Lower lobe of right lung (tissue), 2 donors: ENCODE measurements at regions not wholly inside any gene's neighbourhood (a gene's known extent, or its start where the extent isn't known, plus 50 kb on each side); places are given as distances from the start of the nearest gene placed in this dataset.

Experiments
- ATAC-seq, 2 donors: fragments of 200-7000 bp; cut with Tn5 transposase; one replicate each; pipeline ENCODE4 v1.9.1; 2020 to 2022; ENCODE audit warnings: mild to moderate bottlenecking in 2 of 2, moderate library complexity in 2 of 2
- DNase-seq: peaks from one replicate; pipeline ENCODE4 v3.0.0-alpha.2; 2020
- H3K27ac ChIP-seq: fragments of 200-600 bp; one replicate; pipeline ENCODE4 v1.8.0; 2022
- H3K27me3 ChIP-seq: fragments of 200-600 bp; one replicate; pipeline ENCODE4 v1.8.0; 2022; ENCODE audit warnings: low read depth
- H3K36me3 ChIP-seq: fragments of 200-600 bp; one replicate; pipeline ENCODE4 v1.8.0; 2022; ENCODE audit warnings: mild to moderate bottlenecking
- H3K4me1 ChIP-seq: fragments of 200-600 bp; one replicate; pipeline ENCODE4 v1.8.0; 2022
- H3K4me3 ChIP-seq: fragments of 200-600 bp; one replicate; pipeline ENCODE4 v1.8.0; 2022; ENCODE audit warnings: mild to moderate bottlenecking
- H3K9me3 ChIP-seq: fragments of 200-600 bp; one replicate; pipeline ENCODE4 v1.8.0; 2022
- CTCF ChIP-seq: fragments of 200-600 bp; IDR thresholded peaks from one replicate; pipeline ENCODE4 v1.8.0; 2022; ENCODE audit warnings: antibody characterized with exemption, mild to moderate bottlenecking
- intact Hi-C: fragments of 100-400 bp; cut with DNase I; formaldehyde crosslinking; loops from one replicate; pipeline ENCODE4 v1.11.0; 2022
- donor health status: DM: no; HTN: yes; CAD: no; lungs with severe emphysema.

GRCh38 chr13:80199067-80199466 lies 141.9 kb downstream of the SPRY2 start:
- no peak for ATAC-seq
- no peak for TF ChIP-seq CTCF
- no peaks in the 10 kb centered on the region for H3K27me3 ChIP-seq

GRCh38 chr13:80196756-80197155 lies 144.2 kb downstream of the SPRY2 start:
- ATAC-seq (no peak), DNase-seq (no peak)
- Histone ChIP-seq H3K36me3 (no peaks in the 10 kb centered on the region), H3K9me3 (no peaks in the 10 kb centered on the region), H3K27ac (no peak overlapping the region), H3K4me1 (no peaks in the 10 kb centered on the region), H3K27me3 (no peaks in the 10 kb centered on the region), H3K4me3 (no peak overlapping the region)
- TF ChIP-seq CTCF, result no peak
- intact Hi-C loops, result no loop called here

More at GRCh38 chr13:80199067-80199466, 141.9 kb downstream of the SPRY2 start:
- Histone ChIP-seq H3K27ac (no peak overlapping the region), H3K36me3 (no peaks in the 10 kb centered on the region), H3K9me3 (no peaks in the 10 kb centered on the region), H3K4me1 (no peaks in the 10 kb centered on the region), H3K4me3 (no peak overlapping the region)
- no peak for DNase-seq
- intact Hi-C loops, result no loop called here

GRCh38 chr13:80195649-80196048 lies 145.3 kb downstream of the SPRY2 start:
- no peak for TF ChIP-seq CTCF

GRCh38 chr13:80189889-80190597 lies 150.9 kb downstream of the SPRY2 start:
- H3K27me3 ChIP-seq, result no peaks in the 10 kb centered on the region
- H3K27ac ChIP-seq, result no peak overlapping the region
- no peak for ATAC-seq
- TF ChIP-seq CTCF, result no peak
- no peaks in the 10 kb centered on the region for H3K9me3 ChIP-seq
- H3K36me3 ChIP-seq, result no peaks in the 10 kb centered on the region
- no peak overlapping the region for H3K4me3 ChIP-seq
- H3K4me1 ChIP-seq, result no peaks in the 10 kb centered on the region
- intact Hi-C loops, result no loop called here
- no peak for DNase-seq

More at GRCh38 chr13:80195649-80196048, 145.3 kb downstream of the SPRY2 start:
- no peak overlapping the region for H3K27ac ChIP-seq
- no peaks in the 10 kb centered on the region for H3K9me3 ChIP-seq
- intact Hi-C loops, result no loop called here
- ATAC-seq, result no peak
- no peaks in the 10 kb centered on the region for H3K36me3 ChIP-seq
- H3K27me3 ChIP-seq, result no peaks in the 10 kb centered on the region
- H3K4me1 ChIP-seq, result no peaks in the 10 kb centered on the region
- H3K4me3 ChIP-seq, result no peak overlapping the region
- no peak for DNase-seq

- no peaks in the 10 kb centered on the region for H3K36me3 ChIP-seq
- ATAC-seq, result no peak
- no peak overlapping the region for H3K4me3 ChIP-seq
- no peak overlapping the region for H3K27ac ChIP-seq
- H3K9me3 ChIP-seq, result no peaks in the 10 kb centered on the region
- no peak for DNase-seq
- no peak for TF ChIP-seq CTCF
- no peaks in the 10 kb centered on the region for H3K4me1 ChIP-seq
- intact Hi-C loops, result no loop called here
- no peaks in the 10 kb centered on the region for H3K27me3 ChIP-seq
These were observed 160.1 kb downstream of the SPRY2 start for GRCh38 chr13:80180740-80181355.
